Body of pancreas (tissue), 4 donors: ENCODE measurements at regions not wholly inside any gene's neighbourhood (a gene's known extent, or its start where the extent isn't known, plus 50 kb on each side); places are given as distances from the start of the nearest gene placed in this dataset.
"Not testable (repeated sequence)": the region's sequence is repeated elsewhere in the genome, so short reads cannot be mapped to it uniquely, and the experiment has no call there.

Experiments
- ATAC-seq: fragments of 150-250 bp; one replicate; pipeline ENCODE4 v1.9.1; 2016
- DNase-seq, 4 donors: peaks; one replicate each; pipeline ENCODE4 v3.0.0-alpha.2; 2019
- H3K27ac ChIP-seq, 4 donors: fragments of 200-600 bp; sonication (generic); 1 replicate in 3 of 4; 2 replicates in 1 of 4; pipeline versions ENCODE4 v1.5.1 to v1.6.1; 2016 to 2019; ENCODE audit warnings: mild to moderate bottlenecking in 1 of 4, mixed read lengths in 1 of 4, moderate library complexity in 1 of 4
- H3K27me3 ChIP-seq, 2 donors: fragments of 200-600 bp; sonication (generic); one replicate each; pipeline ENCODE4 v1.6.0; 2016; ENCODE audit warnings: mild to moderate bottlenecking in 1 of 2
- H3K36me3 ChIP-seq, 2 donors: fragments of 200-600 bp; sonication (generic); replicated peaks in 1 of 2; 2 replicates each; pipeline ENCODE4 v1.5.1; 2016; ENCODE audit warnings: low read depth in 2 of 2; ENCODE audit not compliant: insufficient read depth in 1 of 2
- H3K4me1 ChIP-seq: fragments of 200-600 bp; sonication (generic); one replicate; pipeline ENCODE4 v1.6.0; 2016
- H3K4me3 ChIP-seq, 2 donors: fragments of 200-600 bp; sonication (generic); 1 replicate in 1 of 2; 2 replicates in 1 of 2; pipeline ENCODE4 v1.5.1; 2016 to 2019
- H3K9me3 ChIP-seq, 3 donors: fragments of 200-600 bp; sonication (generic); 1 replicate in 2 of 3; 2 replicates in 1 of 3; pipeline ENCODE4 v1.5.1; 2016
- CTCF ChIP-seq, 7 experiments: fragments of 450-650 bp in 4 of 7; fragments of 200-600 bp in 3 of 7; sonication (generic) in 3 of 7; IDR thresholded peaks; one replicate each; pipeline ENCODE4 v1.5.1; 2016 to 2019; ENCODE audit warnings: antibody characterized with exemption in 7 of 7
- POLR2A ChIP-seq, 3 donors: fragments of 450-650 bp; IDR thresholded peaks; one replicate each; pipeline ENCODE4 v1.6.1; 2016; ENCODE audit warnings: antibody characterized with exemption in 3 of 3, mild to moderate bottlenecking in 2 of 3
- WGBS, 2 donors: methylation state at CpG; one replicate each; pipeline ENCODE4 v1.1.5; 2017; 5-methylcytosine and 5-hydroxymethylcytosine counted together
- intact Hi-C: fragments of 100-400 bp; cut with DNase I; formaldehyde crosslinking; loops from one replicate; pipeline ENCODE4 v1.15.1; 2023

- 70 to 73% methylated on average over 4 of the region's 4 CpGs for WGBS, 2 donors
- ATAC-seq (no peak), DNase-seq (no peak)
- no peak overlapping the region for H3K27ac ChIP-seq
- H3K36me3 ChIP-seq = no peaks in the 10 kb centered on the region
- intact Hi-C loops = no loop called here
- no peaks in the 10 kb centered on the region for H3K27me3 ChIP-seq
- H3K9me3 ChIP-seq = no peaks in the 10 kb centered on the region
- H3K4me1 ChIP-seq = no peaks in the 10 kb centered on the region
- no peak overlapping the region for H3K4me3 ChIP-seq
- TF ChIP-seq CTCF (IDR thresholded peaks at IDR 0.05) (no peak), POLR2A (IDR thresholded peaks at IDR 0.05) (no peak)
These were observed 354.1 kb downstream of the KCNJ2 start for GRCh38 chr17:70523426-70523825.

- H3K4me3 ChIP-seq, H3K9me3 ChIP-seq, DNase-seq, H3K27ac ChIP-seq, H3K4me1 ChIP-seq, H3K27me3 ChIP-seq, H3K36me3 ChIP-seq, intact Hi-C loops, ATAC-seq: not testable (repeated sequence)
- 95 to 96% methylated on average over 7 of the region's 7 CpGs for WGBS, 2 donors
These were observed 355.7 kb downstream of the KCNJ2 start for GRCh38 chr17:70525035-70525434.

GRCh38 chr17:70525961-70526360, 356.6 kb downstream of the KCNJ2 start:
- Histone ChIP-seq H3K36me3 (no peaks in the 10 kb centered on the region), H3K9me3 (no peaks in the 10 kb centered on the region), H3K27ac (no peak overlapping the region), H3K4me3 (no peak overlapping the region), H3K4me1 (no peaks in the 10 kb centered on the region), H3K27me3 (no peaks in the 10 kb centered on the region)
- intact Hi-C loops = no loop called here
- no peak for ATAC-seq
- 86% methylated on average over 5 of the region's 5 CpGs for WGBS, 2 donors
- TF ChIP-seq CTCF (IDR thresholded peaks at IDR 0.05) (no peak), POLR2A (IDR thresholded peaks at IDR 0.05) (no peak)
- DNase-seq = no peak

GRCh38 chr17:70527364-70527888, 358.1 kb downstream of the KCNJ2 start:
- ATAC-seq = no peak
- H3K36me3 ChIP-seq = no peaks in the 10 kb centered on the region
- TF ChIP-seq CTCF (IDR thresholded peaks at IDR 0.05) = no peak
- TF ChIP-seq POLR2A (IDR thresholded peaks at IDR 0.05) = no peak
- no peaks in the 10 kb centered on the region for H3K9me3 ChIP-seq
- WGBS, 2 donors = 60 to 66% methylated on average over 3 of the region's 3 CpGs
- H3K4me1 ChIP-seq = no peaks in the 10 kb centered on the region
- intact Hi-C loops = no loop called here
- peak in 1 of 4 donors; percentile 7 for DNase-seq
- H3K4me3 ChIP-seq = no peak overlapping the region
- H3K27me3 ChIP-seq = no peaks in the 10 kb centered on the region
- H3K27ac ChIP-seq = no peak overlapping the region

GRCh38 chr17:70533427-70533826, 364.1 kb downstream of the KCNJ2 start:
- Histone ChIP-seq H3K36me3 (no peaks in the 10 kb centered on the region), H3K9me3 (no peaks in the 10 kb centered on the region), H3K27me3 (no peaks in the 10 kb centered on the region), H3K27ac (no peak overlapping the region), H3K4me1 (no peaks in the 10 kb centered on the region), H3K4me3 (no peak overlapping the region)
- WGBS, 2 donors = 40 to 44% methylated on average over 2 of the region's 2 CpGs
- no peak for DNase-seq
- intact Hi-C loops = no loop called here
- no peak for ATAC-seq
- TF ChIP-seq POLR2A (IDR thresholded peaks at IDR 0.05) (no peak), CTCF (IDR thresholded peaks at IDR 0.05) (no peak)
